B cell (primary cell): ENCODE measurements at regions not wholly inside any gene's neighbourhood (a gene's known extent, or its start where the extent isn't known, plus 50 kb on each side); places are given as distances from the start of the nearest gene placed in this dataset.

Experiments used
- ATAC-seq: fragments of 200-7000 bp; cut with Tn5 transposase; one replicate; pipeline ENCODE4 v1.10.0; 2021; ENCODE audit warnings: low read depth, mild to moderate bottlenecking, moderate number of reproducible peaks, moderate library complexity
- CTCF ChIA-PET: fragments of 350-600 bp; sonication (Branson Sonifier 250); formaldehyde crosslinking; loops from one replicate; lab custom pipeline; 2021; ENCODE audit warnings: antibody characterized with exemption, inconsistent platforms; lab: Charles Lee
- POLR2A ChIA-PET: fragments of 350-600 bp; sonication (Branson Sonifier 250); formaldehyde crosslinking; loops from one replicate; lab custom pipeline; 2021; ENCODE audit warnings: antibody characterized with exemption; lab: Charles Lee
- DNase-seq: peaks from one replicate; pipeline ENCODE4 v3.0.0; 2013
- H2AFZ ChIP-seq: 2 replicates; pipeline ENCODE4 v1.6.1; 2012; ENCODE audit warnings: mild to moderate bottlenecking, low read depth, low read length; ENCODE audit not compliant: insufficient read depth, poor library complexity, severe bottlenecking
- H3K27ac ChIP-seq, 2 donors: 1 replicate in 1 of 2; 2 replicates in 1 of 2; pipeline ENCODE4 v1.5.1; 2012 to 2013; ENCODE audit warnings: low read length in 2 of 2, mild to moderate bottlenecking in 2 of 2, moderate library complexity in 1 of 2
- H3K27me3 ChIP-seq, 4 experiments: fragments of 200-600 bp in 1 of 4; sonication (generic) in 1 of 4; replicated peaks in 1 of 4; 1 replicate in 2 of 4; 2 replicates in 2 of 4; pipeline versions ENCODE4 v1.6.1 to v1.7.0; 2013 to 2016; ENCODE audit warnings: low read length in 3 of 4, mild to moderate bottlenecking in 2 of 4, mixed read lengths in 1 of 4, moderate library complexity in 1 of 4; ENCODE audit not compliant: insufficient read depth in 4 of 4, control insufficient read depth in 3 of 4; ENCODE audit errors: control extremely low read depth in 1 of 4
- H3K36me3 ChIP-seq, 2 experiments: replicated peaks in 1 of 2; 1 replicate in 1 of 2; 2 replicates in 1 of 2; pipeline versions ENCODE4 v1.6.1 to v1.7.1; 2013; ENCODE audit warnings: low read length in 1 of 2; ENCODE audit not compliant: insufficient read depth in 2 of 2, control insufficient read depth in 1 of 2; ENCODE audit errors: control extremely low read depth in 1 of 2, extremely low read depth in 1 of 2
- H3K4me1 ChIP-seq, 2 donors: fragments of 200-600 bp in 1 of 2; sonication (generic) in 1 of 2; 1 replicate in 1 of 2; 2 replicates in 1 of 2; pipeline versions ENCODE4 v1.5.1 to v1.6.1; 2013 to 2017; ENCODE audit warnings: low read length in 2 of 2; ENCODE audit not compliant: control insufficient read depth in 2 of 2, insufficient read depth in 2 of 2
- H3K4me2 ChIP-seq: replicated peaks from 2 replicates; pipeline ENCODE3; 2012; ENCODE audit warnings: mild to moderate bottlenecking, low read depth, low read length; ENCODE audit not compliant: poor library complexity, severe bottlenecking
- H3K4me3 ChIP-seq, 5 experiments: fragments of 200-600 bp in 1 of 5; sonication (generic) in 1 of 5; 1 replicate in 3 of 5; 2 replicates in 2 of 5; pipeline versions ENCODE4 v1.5.1 to v1.7.0; 2011 to 2016; ENCODE audit warnings: low read length in 4 of 5, mild to moderate bottlenecking in 4 of 5, low read depth in 2 of 5, control low read depth in 1 of 5, moderate library complexity in 1 of 5; ENCODE audit not compliant: insufficient read depth in 1 of 5; ENCODE audit errors: control extremely low read depth in 1 of 5, extremely low read depth in 1 of 5
- H3K79me2 ChIP-seq: fragments of 200-600 bp; sonication (generic); one replicate; pipeline ENCODE4 v1.6.0; 2016; ENCODE audit warnings: low read length; ENCODE audit not compliant: control insufficient read depth, insufficient read depth
- H3K9ac ChIP-seq: fragments of 200-600 bp; sonication (generic); 2 replicates; pipeline ENCODE4 v1.6.1; 2017; ENCODE audit warnings: mild to moderate bottlenecking, low read length, moderate library complexity
- H3K9me3 ChIP-seq, 3 donors: one replicate each; pipeline versions ENCODE4 v1.6.1 to v1.7.1; 2013; ENCODE audit warnings: low read length in 2 of 3; ENCODE audit not compliant: control insufficient read depth in 2 of 3, insufficient read depth in 1 of 3; ENCODE audit errors: control extremely low read depth in 1 of 3
- H4K20me1 ChIP-seq: 2 replicates; pipeline ENCODE4 v1.6.0; 2012; ENCODE audit warnings: mild to moderate bottlenecking, low read length; ENCODE audit not compliant: insufficient read depth, control insufficient read depth, poor library complexity, severe bottlenecking
- H3K27ac Mint-ChIP-seq: one replicate; pipeline ENCODE4 v1.8.0; 2021; ENCODE audit warnings: mixed read lengths
- H3K27me3 Mint-ChIP-seq: one replicate; pipeline ENCODE4 v1.8.0; 2021; ENCODE audit warnings: mixed read lengths
- H3K4me1 Mint-ChIP-seq: one replicate; pipeline ENCODE4 v1.8.0; 2021; ENCODE audit warnings: mixed read lengths
- H3K4me3 Mint-ChIP-seq: one replicate; pipeline ENCODE4 v1.8.0; 2021; ENCODE audit warnings: mixed read lengths
- H3K9me3 Mint-ChIP-seq: one replicate; pipeline ENCODE4 v1.8.0; 2022; ENCODE audit warnings: mixed read lengths; ENCODE audit not compliant: insufficient read depth
- CTCF ChIP-seq: fragments of 200-600 bp; IDR thresholded peaks from one replicate; pipeline ENCODE4 v1.8.0; 2022; ENCODE audit warnings: antibody characterized with exemption, mild to moderate bottlenecking
- EZH2 ChIP-seq: IDR thresholded peaks from 2 replicates; pipeline ENCODE4 v1.6.1; 2012; ENCODE audit warnings: borderline replicate concordance, low read depth, mild to moderate bottlenecking, moderate library complexity, low read length; ENCODE audit not compliant: insufficient read depth, poor library complexity, severe bottlenecking
- WGBS: methylation state at CpG from one replicate; pipeline ENCODE4 v1.1.5; 2013; ENCODE audit warnings: missing lambda C conversion rate; ENCODE audit not compliant: insufficient coverage; 5-methylcytosine and 5-hydroxymethylcytosine counted together
- intact Hi-C: fragments of 100-400 bp; cut with micrococcal nuclease; formaldehyde crosslinking; loops from one replicate; pipeline ENCODE4 v1.10.0; 2022

GRCh38 chr3:193116871-193117270 lies 124.2 kb upstream of the PLAAT1 start:
- Mint-ChIP-seq H3K9me3 (no peaks in the 10 kb centered on the region), H3K27ac (no peak overlapping the region), H3K4me3 (no peak overlapping the region), H3K4me1 (no peaks in the 10 kb centered on the region), H3K27me3 (no peaks in the 10 kb centered on the region)
- no CpG with 5 or more reads among the region's 2 CpGs for WGBS
- no peaks in the 10 kb centered on the region for H3K9me3 ChIP-seq
- no peaks in the 10 kb centered on the region for H4K20me1 ChIP-seq
- no peak for DNase-seq
- no peak overlapping the region for H3K9ac ChIP-seq
- ATAC-seq, result no peak
- ChIA-PET CTCF (no interaction called here), POLR2A (no interaction called here)
- intact Hi-C loops, result no loop called here
- TF ChIP-seq EZH2, result no peak
- no peak for TF ChIP-seq CTCF
- no peaks in the 10 kb centered on the region for H3K36me3 ChIP-seq
- no peak overlapping the region for H3K27ac ChIP-seq
- no peak overlapping the region for H3K4me2 ChIP-seq
- H2AFZ ChIP-seq, result no peak overlapping the region
- no peaks in the 10 kb centered on the region for H3K79me2 ChIP-seq
- H3K4me1 ChIP-seq, result no peaks in the 10 kb centered on the region
- H3K27me3 ChIP-seq, result peaks cover 0 to 3% (median 0%) of the 10 kb centered on the region in 4 experiments
- H3K4me3 ChIP-seq, result no peak overlapping the region

- no peak overlapping the region for H3K4me3 Mint-ChIP-seq
- intact Hi-C loops, result no loop called here
- Histone ChIP-seq H3K79me2 (no peaks in the 10 kb centered on the region), H3K4me3 (no peak overlapping the region), H3K9me3 (no peaks in the 10 kb centered on the region), H3K9ac (no peak overlapping the region), H3K27me3 (peaks cover 0 to 3% (median 0%) of the 10 kb centered on the region in 4 experiments), H3K4me2 (no peak overlapping the region), H4K20me1 (no peaks in the 10 kb centered on the region), H3K4me1 (no peaks in the 10 kb centered on the region), H3K36me3 (no peaks in the 10 kb centered on the region), H3K27ac (no peak overlapping the region), H2AFZ (no peak overlapping the region)
- TF ChIP-seq EZH2 (no peak), CTCF (no peak)
- ATAC-seq, result no peak
- no peaks in the 10 kb centered on the region for H3K27me3 Mint-ChIP-seq
- no peaks in the 10 kb centered on the region for H3K4me1 Mint-ChIP-seq
- H3K27ac Mint-ChIP-seq, result no peak overlapping the region
- no peaks in the 10 kb centered on the region for H3K9me3 Mint-ChIP-seq
- ChIA-PET CTCF (no interaction called here), POLR2A (no interaction called here)
- 75% methylated on average over 1 of the region's 1 CpG for WGBS
- DNase-seq, result no peak
Observed at GRCh38 chr3:193118907-193119306, 122.1 kb upstream of the PLAAT1 start.
